ENCODE measurements at regions not wholly inside any gene's neighbourhood (a gene's known extent, or its start where the extent isn't known, plus 50 kb on each side); places are given as distances from the start of the nearest gene placed in this dataset.

GRCh38 chr2:15880226-15881119 lies 59.9 kb upstream of the MYCN start:
- no peak for DNase-seq (ENCODE audit: extremely low read depth, low read depth)
- TF ChIP-seq, protein P1, sequence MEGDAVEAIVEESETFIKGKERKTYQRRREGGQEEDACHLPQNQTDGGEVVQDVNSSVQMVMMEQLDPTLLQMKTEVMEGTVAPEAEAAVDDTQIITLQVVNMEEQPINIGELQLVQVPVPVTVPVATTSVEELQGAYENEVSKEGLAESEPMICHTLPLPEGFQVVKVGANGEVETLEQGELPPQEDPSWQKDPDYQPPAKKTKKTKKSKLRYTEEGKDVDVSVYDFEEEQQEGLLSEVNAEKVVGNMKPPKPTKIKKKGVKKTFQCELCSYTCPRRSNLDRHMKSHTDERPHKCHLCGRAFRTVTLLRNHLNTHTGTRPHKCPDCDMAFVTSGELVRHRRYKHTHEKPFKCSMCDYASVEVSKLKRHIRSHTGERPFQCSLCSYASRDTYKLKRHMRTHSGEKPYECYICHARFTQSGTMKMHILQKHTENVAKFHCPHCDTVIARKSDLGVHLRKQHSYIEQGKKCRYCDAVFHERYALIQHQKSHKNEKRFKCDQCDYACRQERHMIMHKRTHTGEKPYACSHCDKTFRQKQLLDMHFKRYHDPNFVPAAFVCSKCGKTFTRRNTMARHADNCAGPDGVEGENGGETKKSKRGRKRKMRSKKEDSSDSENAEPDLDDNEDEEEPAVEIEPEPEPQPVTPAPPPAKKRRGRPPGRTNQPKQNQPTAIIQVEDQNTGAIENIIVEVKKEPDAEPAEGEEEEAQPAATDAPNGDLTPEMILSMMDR (IDR thresholded peaks at IDR 0.05; ENCODE audit: low read depth, low read length, missing control alignments), result no peak
- H3K4me3 ChIP-seq (replicated peaks; ENCODE audit: low read depth, low read length), result no peak overlapping the region

DNA sequence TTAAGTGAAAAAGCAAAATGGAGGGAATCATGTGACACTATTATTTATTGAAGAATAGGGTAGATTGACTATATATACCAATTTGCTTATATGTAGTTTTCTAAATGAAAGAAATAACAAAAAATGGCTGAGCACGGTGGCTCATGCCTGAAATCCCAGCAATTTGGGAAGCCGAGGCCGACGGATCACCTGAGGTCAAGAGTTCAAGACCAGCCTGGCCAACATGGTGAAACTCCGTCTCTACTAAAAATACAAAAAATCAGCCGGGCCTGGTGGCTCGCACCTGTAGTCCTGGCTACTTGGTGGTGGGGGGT lies 59.3 kb upstream of the MYCN start:
- no peak overlapping the region for H3K4me3 ChIP-seq (replicated peaks; ENCODE audit: low read depth, low read length)
- TF ChIP-seq, protein P1 (IDR thresholded peaks at IDR 0.05; ENCODE audit: low read depth, low read length, missing control alignments), result no peak
- DNase-seq (ENCODE audit: extremely low read depth, low read depth), result no peak

GRCh38 chr2:15881676-15882075 lies 58.7 kb upstream of the MYCN start:
- no peak overlapping the region for H3K4me3 ChIP-seq (replicated peaks; ENCODE audit: low read depth, low read length)
- DNase-seq (ENCODE audit: extremely low read depth, low read depth), result no peak
- TF ChIP-seq, protein P1 (IDR thresholded peaks at IDR 0.05; ENCODE audit: low read depth, low read length, missing control alignments), result no peak

- no peak overlapping the region for H3K4me3 ChIP-seq (replicated peaks; ENCODE audit: low read depth, low read length)
- no peak for DNase-seq (ENCODE audit: extremely low read depth, low read depth)
- TF ChIP-seq, protein P1 (IDR thresholded peaks at IDR 0.05; ENCODE audit: low read depth, low read length, missing control alignments), result no peak
These were observed 57.4 kb upstream of the MYCN start for GRCh38 chr2:15882761-15883497.

- TF ChIP-seq, protein P1 (IDR thresholded peaks at IDR 0.05; ENCODE audit: low read depth, low read length, missing control alignments), result no peak
- H3K4me3 ChIP-seq (replicated peaks; ENCODE audit: low read depth, low read length), result no peak overlapping the region
- DNase-seq (ENCODE audit: extremely low read depth, low read depth), result no peak
These were observed 56.7 kb upstream of the MYCN start for GRCh38 chr2:15883684-15884083.

GRCh38 chr2:15884790-15885189 lies 55.6 kb upstream of the MYCN start:
- H3K4me3 ChIP-seq (replicated peaks; ENCODE audit: low read depth, low read length), result no peak overlapping the region
- no peak for DNase-seq (ENCODE audit: extremely low read depth, low read depth)
- TF ChIP-seq, protein P1 (IDR thresholded peaks at IDR 0.05; ENCODE audit: low read depth, low read length, missing control alignments), result no peak

Measured in HFF-Myc (cell line).